Choroid plexus epithelial cell (primary cell): ENCODE measurements at regions not wholly inside any gene's neighbourhood (a gene's known extent, or its start where the extent isn't known, plus 50 kb on each side); places are given as distances from the start of the nearest gene placed in this dataset.
"Not testable (repeated sequence)": the region's sequence is repeated elsewhere in the genome, so short reads cannot be mapped to it uniquely, and the experiment has no call there.

ENCODE experiments used
- DNase-seq: peaks from one replicate; pipeline ENCODE4 v3.0.0-alpha.2; 2010; ENCODE audit warnings: low read depth
- H3K4me3 ChIP-seq: 2 replicates; pipeline ENCODE4 v1.5.1; 2011; ENCODE audit warnings: low read depth, mild to moderate bottlenecking, control low read depth, low read length, moderate library complexity
- TF ChIP-seq, protein P1 (sequence below): conservative IDR thresholded peaks from 2 replicates; pipeline ENCODE4 v1.5.1; 2011; ENCODE audit warnings: low read depth, mild to moderate bottlenecking, control low read depth, inconsistent platforms, low read length, moderate library complexity

DNA sequence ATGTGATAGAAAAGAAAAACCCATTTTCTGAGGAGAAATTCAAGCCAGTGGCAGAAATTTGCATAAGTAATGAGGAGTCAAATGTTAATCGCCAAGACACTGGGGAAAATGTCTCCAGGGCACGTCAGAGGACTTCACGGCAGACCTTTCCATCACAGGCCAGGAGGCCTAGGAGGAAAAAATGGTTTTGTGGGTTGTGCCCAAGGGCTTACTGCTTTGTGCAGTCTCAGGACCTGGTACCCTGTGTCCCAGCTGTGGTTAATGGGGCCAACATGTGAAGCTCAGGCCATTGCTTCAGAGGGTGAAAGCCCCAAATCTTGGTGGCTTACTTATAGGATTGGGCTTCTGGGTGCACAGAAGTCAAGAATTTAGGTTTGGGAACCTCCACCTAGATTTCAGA lies 54.8 kb upstream of the ADAMTS2 start:
- no peak overlapping the region for H3K4me3 ChIP-seq
- no peak for DNase-seq
- TF ChIP-seq, protein P1, sequence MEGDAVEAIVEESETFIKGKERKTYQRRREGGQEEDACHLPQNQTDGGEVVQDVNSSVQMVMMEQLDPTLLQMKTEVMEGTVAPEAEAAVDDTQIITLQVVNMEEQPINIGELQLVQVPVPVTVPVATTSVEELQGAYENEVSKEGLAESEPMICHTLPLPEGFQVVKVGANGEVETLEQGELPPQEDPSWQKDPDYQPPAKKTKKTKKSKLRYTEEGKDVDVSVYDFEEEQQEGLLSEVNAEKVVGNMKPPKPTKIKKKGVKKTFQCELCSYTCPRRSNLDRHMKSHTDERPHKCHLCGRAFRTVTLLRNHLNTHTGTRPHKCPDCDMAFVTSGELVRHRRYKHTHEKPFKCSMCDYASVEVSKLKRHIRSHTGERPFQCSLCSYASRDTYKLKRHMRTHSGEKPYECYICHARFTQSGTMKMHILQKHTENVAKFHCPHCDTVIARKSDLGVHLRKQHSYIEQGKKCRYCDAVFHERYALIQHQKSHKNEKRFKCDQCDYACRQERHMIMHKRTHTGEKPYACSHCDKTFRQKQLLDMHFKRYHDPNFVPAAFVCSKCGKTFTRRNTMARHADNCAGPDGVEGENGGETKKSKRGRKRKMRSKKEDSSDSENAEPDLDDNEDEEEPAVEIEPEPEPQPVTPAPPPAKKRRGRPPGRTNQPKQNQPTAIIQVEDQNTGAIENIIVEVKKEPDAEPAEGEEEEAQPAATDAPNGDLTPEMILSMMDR, result no peak

DNA sequence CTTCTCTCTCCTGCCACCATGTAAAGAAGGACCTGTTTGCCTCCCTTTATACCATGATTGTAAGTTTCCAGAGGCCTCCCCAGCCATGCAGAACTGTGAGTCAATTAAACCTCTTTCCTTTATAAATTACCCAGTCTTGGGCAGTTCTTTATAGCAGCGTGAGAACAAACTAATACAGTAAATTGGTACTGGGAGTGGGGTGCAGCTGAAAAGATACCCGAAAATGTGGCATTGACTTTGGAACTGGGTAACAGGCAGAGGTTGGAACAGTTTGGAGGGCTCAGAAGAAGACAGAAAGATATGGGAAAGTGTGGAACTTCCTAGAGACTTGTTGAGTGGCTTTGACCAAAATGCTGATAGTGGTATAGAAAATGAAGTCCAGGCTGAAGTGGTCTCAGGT lies 54.1 kb upstream of the ADAMTS2 start:
- not testable (repeated sequence) for DNase-seq, H3K4me3 ChIP-seq

DNA sequence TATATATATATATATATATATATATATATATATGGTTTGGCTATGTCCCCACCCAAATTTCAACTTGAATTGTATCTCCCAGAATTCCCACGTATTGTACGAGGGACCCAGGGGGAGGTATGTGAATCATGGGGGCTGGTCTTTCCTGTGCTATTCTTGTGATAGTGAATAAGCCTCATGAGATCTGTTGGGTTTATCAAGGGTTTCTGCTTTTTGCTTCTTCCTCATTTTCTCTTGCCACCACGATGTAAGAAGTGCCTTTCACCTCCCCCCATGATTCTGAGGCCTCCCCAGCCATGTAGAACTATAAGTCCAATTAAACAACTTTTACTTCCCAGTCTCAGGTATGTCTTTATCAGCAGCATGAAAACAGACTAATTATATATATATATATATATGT lies 52.3 kb upstream of the ADAMTS2 start:
- TF ChIP-seq, protein P1, result no peak
- no peak overlapping the region for H3K4me3 ChIP-seq
- no peak for DNase-seq
